LoVo (cell line): ENCODE measurements at regions not wholly inside any gene's neighbourhood (a gene's known extent, or its start where the extent isn't known, plus 50 kb on each side); places are given as distances from the start of the nearest gene placed in this dataset.

Source experiments
- DNase-seq: peaks from one replicate; pipeline ENCODE4 v3.0.0-alpha.2; 2016; ENCODE audit warnings: low spot score

DNA sequence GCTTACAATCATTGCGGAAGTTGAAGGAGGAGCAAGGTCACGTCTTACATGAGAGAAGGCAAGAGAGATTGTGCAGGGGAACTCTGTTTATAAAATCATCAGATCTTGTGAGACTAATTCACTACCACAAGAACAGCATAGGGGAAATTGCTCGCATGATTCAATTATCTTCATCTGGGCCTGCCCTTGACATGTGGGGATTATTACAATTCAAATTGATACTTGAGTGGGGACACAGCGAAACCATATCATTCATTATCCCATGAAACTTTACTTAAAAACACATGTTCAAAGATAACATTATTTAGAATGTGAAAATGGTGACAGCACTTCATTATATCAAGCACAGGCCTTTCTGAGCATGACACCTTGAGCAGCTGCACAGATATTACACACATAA lies 1087.8 kb downstream of the C4orf33 start:
- no peak for DNase-seq

DNA sequence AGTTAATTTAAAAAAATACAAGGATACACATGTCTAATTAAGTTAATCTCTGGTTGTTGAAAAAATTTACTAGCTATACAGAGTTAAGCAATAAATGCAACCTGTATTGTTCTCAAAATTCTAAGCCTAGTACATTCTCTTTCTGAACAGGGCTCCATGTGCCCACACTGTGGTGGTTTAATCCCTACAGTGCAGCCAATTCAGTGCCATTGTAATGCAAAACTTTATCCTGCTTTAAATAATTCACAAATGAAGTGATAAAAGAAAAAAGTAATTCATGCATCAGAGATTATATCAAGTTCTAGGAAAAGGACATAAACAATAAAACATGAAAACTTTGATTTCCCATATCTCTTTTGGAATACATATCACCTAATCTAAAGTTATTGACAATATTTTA lies 1089.2 kb downstream of the C4orf33 start:
- no peak for DNase-seq

DNA sequence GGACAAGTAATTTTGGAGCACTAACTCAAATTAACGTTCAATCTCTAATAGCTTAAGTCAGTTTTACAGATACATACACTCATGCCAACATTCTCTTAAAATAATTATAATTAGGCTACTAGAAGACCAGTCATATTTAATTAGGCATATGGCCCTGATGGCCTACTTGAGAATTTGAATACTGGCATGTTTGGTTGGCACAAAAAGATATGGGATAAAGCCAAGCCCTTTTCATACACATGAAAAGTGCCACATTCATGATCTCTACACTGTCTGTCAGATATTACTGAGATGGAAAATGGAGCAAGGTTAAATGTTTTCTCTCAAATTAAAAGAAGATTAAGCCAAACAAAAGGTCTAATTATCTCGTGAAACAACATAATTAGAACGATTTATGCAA lies 1091.0 kb downstream of the C4orf33 start:
- DNase-seq, result no peak

DNA sequence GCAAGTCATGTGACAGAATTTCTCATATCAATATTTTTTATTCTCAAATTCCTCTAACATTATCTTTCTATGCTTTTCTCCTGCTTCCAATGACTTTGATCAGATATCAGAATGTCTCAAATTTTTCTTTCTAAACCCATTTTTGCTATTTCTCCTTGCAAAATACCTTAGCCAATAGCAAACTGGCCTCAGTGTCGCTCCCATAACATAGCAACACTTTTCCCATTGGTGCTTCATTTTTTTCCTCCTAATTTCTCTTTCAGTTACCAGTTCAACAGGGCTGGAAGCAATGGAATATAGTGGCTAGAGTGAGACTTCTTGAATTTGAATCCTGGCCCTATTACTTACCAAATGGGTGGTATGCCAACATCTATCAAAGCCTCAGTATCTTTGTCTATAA lies 1091.6 kb downstream of the C4orf33 start:
- no peak for DNase-seq

DNA sequence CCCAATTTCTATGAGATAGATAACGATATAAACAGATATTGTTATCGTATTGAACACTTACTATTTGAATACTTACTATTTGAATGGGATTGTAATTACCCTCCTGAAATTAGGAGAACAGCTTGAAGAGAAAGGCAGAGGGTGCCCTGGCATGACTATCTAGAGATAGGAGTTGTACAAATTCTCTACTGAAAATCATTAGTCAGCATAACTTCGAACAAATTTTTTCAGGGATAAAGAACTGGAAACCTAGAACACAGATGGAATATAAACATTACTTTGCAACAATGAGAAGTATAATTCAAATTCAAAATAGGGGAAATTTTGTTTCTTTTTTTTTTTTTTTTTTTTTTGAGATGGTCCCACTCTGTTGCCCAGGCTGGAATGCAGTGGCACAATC lies 1096.8 kb downstream of the C4orf33 start:
- no peak for DNase-seq

DNA sequence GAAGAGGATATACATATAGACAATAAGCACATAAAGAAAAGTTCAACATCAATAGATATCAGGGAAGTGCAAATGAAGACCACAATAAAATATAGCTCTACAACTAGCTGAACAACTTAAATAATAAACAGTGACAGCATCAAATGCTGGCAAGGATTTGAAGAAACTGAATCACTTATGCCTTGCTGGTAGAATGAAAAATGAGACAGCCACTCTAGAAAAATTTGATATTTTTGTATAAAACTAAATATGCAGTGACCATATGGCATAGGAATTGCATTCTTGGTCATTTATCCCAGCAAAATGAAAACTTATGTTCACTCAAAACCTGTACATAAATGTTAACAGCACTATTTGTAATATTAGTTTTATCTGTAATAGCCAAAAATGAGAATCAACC lies 1102.0 kb downstream of the C4orf33 start:
- DNase-seq, result no peak

DNA sequence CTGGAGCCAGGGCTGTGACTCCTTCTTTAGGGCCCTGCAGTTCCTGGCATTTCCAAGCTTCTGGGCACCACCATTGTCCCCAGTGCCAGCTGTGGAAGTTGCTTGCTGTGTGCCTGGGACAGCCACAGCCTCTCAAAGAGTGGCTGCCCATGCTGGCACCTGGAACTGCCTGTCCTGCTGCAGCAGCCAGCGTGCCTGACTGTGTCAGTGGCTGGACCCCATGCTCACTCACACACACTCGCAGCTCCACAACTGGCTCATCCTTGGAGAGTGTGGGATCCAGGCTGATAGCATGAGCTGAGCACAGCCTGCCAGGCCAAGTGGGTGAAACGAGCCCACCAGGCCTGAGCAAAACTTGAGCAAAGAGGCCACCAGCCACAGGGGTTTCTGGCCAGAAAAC lies 1107.6 kb downstream of the C4orf33 start:
- no peak for DNase-seq

DNA sequence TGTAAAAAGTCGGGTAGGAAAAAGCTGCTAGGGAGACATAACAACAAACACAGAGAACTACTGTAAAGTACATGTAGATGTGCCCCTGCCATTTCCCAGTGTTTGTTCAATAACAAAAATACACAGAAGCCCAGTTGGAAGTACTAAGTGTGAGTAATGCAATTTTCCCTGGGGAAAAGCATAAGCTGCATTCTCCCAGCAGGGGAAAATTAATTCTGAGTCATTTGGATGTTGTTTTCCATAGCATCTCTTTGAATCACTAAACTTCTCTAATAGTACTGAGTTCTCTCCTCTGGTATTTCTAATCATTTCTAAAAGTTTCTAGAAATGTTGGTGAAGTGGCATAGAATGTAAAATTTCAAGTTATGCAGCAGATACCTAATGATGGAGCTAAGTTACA lies 1114.9 kb downstream of the C4orf33 start:
- DNase-seq, result no peak

DNA sequence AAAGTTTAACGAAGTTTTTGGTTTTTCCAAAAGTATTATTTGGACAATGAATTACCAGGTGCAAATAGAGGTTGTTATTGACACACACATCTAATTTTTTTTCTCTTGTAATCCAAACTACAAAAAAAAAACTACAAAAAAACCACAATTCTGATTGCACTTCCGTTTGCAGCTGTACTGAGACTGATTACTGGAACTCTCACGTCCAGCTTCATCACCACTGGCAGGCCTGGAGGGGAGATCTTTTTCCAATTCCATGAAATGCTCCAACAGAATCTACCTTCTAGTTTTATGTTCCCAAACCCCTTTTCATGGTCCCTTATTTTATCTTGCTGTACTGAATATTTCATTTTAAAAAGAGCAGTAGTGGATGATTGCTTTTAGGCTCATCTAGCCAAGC lies 1118.3 kb downstream of the C4orf33 start:
- DNase-seq, result no peak

DNA sequence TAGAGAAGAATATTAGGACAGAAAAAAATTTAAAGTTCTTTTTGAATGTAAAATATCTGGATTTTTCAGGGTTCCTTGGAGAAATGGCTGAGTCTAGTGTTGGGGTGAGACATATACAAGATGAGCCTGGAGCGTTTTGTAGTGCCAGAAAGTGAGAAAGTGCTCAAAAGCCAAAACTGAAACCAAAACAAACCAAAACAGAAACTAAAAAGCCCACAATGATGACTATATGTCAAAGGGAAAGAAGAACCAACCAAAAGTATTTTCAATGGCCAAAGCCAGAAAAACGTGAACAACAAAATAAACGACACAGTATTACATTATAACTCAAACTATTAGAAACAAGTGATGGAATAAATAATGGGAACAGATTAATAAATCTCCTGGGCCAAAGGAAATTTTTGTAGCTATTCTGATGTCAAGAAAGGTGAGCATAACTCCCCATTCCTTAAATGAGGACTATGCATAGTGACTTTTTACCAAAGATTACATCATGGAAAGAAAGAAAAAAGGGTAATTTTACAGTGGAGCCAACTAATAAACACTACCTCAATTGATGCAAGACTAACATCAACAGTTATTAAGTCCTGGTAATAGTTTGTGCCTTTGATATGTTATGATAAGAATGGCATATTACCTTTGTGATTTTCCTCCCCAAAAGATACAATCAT lies 1137.6 kb downstream of the C4orf33 start:
- DNase-seq, result no peak

DNA sequence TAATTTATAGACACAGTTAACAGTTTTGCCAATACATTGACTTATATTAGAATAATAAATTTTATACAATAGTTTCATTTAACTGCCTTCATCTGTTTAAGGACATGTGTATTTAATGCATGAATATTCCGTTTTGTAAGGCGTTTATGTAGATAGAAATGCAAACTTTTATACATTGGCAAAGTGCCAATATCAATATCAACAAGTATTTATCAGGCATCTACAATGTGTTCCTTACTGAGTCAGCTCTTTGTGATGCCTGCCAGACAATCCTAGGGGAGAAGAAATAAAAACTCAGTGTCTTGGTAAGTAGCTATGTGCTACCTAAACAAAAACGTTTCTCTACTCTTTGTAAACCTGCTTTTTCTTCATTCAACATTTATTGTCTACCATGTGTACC lies 1142.2 kb downstream of the C4orf33 start:
- DNase-seq, result no peak

DNA sequence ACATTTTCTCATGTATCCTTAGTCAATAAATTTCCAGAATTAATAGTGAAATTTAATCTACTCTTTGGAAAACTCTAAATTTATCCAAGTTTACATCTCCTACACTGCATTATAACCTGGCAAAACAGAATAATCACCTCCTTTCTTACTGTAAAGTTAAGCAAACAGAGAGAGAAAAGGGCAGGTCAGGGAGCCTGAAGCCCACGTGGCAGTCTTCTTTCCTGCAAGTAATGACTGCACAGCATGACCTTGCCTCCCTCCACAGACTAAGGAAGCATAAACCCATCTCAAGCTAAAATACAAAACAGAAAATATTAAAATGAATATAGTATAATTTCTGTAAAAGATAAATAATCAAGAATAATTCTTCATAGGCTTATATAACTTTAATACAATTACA lies 1153.0 kb downstream of the C4orf33 start:
- DNase-seq, result no peak

DNA sequence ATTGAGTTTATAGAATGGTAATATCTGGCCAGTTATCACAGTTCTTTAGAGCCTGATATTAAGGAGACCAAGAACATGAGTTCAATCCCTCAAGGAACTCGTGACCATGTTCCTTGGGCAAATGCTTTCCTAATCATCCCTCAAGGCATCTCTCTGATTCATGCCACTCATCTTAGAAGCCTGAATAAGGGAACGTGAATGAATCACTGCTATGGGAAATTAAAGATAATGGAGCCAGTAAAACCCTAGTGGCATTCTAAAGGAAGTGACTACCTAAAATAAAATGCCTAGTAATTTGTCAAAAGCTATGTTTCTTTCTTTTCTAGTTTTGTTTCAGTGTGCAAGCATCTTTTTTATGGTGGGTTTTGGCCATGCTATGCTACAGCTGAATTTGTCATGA lies 1161.3 kb downstream of the C4orf33 start:
- DNase-seq, result no peak

DNA sequence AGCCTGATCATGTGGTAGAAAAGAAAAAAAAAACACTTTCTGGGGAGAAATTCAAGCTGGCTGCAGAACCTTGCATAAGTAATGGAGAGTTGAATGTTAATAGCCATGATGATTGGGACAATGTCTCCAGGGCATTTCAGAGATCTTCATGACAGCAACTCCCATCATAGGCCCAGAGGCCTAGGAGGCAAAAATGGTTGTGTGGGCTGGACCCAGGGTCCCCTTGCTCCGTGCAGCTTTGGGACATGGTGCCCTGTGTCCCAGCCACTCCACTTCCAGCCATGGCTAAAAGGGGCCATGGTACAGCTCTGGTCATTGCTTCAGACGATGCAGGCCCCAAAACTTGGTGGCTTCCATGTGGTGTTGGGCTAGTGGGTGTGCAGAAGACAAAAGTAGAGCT lies 1170.9 kb downstream of the C4orf33 start:
- no peak for DNase-seq

DNA sequence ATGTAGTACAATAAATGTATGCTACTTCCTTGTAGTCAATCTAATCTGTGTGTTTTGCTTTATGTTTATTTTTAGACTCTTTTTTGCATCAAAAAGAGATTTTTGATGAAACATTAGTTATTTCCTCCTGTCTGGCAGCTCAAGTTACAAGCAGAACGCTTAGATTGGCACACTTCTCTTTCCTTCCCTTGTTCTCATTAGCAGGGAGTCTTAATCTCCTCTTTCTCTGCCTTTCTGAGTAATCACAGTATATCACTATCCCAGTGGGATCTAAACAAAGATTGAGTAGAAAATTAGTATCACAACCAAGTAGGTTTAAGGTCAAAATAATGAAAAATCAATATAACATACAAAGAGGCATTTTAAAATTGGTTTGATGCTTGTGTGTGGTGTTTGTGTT lies 1192.6 kb downstream of the C4orf33 start:
- DNase-seq, result no peak

DNA sequence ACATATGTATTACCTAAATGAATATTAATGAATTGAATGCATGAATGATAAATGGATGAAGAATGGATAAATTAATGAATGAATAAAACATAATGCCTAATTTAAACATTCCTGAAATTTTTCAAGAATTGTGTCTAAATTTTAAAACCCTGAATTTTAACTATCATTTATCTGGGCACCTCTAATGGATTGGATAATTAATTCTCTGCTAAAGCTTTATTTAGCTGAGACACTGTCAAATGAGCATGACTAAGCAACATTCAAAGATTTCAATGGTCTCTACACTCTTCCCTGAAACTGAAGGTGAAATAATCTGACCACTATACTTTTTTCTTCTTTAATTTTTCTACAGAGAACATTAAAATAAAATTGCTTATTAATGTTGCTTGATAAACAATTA lies 1197.7 kb downstream of the C4orf33 start:
- DNase-seq, result no peak

DNA sequence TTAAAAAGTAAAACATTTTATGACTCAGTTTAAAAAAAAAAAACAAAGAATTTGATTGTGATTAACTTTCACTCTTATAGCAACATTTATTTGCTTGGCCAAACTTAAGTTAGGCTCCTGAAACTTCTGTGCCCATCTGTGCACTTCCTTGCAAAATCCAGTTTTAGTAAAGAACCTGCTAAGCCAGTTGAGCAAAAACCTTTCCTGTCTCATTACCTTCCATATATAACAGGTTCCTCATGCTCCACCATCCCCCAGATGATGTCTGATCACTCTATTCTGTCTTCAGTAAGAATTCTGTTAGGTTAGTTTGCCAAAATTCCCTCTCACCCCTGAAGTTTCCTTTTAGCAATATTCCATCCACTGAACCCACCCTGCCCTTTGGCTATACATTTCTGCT lies 1200.5 kb downstream of the C4orf33 start:
- no peak for DNase-seq

DNA sequence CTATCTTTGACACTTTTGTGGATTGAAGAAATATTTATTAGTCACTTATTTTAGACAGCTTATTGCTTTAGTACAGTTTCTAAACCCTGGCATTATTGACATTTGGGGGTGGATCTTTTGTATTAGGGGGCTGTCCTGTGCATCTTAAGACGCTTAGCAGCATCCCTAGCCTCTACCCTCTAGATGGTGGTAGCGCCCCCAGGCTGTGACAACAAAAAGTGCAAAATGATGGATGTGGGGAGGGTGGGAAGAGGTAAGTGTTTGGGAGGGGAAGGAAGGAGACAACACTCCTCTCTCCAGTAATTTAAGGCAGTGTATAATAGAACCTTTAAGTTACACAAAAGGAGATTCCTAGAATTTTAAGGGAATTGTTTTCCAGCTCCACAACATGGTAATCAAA lies 1210.6 kb downstream of the C4orf33 start:
- DNase-seq, result no peak

DNA sequence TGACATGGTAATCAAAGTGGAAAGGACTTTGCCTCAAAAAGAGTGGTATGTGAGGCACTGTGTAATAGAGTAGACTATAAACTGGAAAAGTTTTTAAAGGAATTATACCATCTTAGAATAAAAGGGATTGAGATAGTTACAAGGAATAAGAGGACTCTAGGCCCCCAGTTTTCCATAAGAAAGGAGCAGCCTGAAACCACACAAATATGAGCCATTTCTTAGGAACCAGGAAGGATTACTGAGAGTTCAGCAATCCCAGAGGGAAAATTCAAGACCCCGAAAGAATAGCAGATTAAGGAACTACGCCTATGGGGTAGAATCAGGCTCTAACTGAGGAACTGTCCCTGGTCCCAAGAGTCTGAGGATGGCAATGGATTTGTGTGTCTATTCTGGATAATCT lies 1213.3 kb downstream of the C4orf33 start:
- no peak for DNase-seq

DNA sequence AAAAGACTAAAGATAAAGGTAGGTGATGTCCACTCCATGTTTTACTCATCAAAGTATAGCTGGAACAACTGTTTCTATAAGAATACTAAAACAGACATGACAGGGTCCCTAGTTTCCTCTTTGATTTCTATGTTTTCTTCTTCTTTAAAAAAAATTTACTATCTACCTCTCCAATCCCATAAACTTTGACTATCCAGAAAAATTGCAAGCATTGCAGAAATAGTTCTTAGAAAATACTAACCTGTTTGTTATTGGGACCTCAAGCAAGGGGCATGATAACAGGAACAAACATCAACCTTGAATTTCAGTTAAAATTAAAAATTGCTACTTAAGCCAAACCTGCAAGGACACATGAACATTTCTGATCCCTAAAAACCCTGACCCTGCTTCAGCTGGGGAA lies 1226.5 kb downstream of the C4orf33 start:
- no peak for DNase-seq

DNA sequence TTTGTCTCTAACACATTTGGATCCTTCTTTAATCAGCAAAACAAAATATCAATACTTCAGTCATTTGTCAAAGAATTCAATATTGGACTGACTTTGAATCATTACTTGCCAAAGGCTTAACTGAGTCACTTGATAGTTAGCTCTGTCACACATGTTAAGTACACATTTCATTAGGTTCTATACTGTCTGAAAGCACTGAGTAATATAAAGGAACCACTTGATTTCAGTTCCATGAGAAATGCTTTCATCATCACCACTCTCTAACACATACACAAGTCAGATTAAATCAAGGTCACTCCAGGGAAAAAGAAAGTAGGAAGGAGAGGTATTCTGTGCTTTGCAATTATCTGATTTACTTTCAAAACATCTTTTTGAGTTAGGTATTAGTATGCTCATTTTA lies 1233.1 kb downstream of the C4orf33 start:
- no peak for DNase-seq

DNA sequence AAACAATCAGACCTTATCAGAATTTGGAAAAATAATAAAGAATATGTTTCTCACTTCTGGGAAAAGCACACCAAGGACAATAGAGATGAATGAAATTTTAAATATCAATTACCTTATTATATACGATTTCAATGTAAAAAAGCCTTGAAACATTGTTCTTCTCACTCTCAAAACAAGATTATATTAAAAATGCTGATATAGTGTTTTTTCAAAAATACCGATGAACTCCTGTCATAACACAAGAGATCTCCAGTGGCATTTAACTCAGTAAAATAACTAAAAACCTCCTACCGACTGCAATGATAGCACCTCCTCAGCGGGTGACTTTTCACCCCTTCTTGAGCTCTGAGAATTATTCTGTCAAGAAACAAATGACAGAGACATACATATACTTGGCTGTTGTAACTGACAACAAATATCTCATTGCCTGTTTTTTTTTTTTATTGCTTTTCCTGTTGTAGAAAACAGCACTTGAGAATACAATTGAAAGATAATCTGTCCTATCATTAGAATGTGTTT lies 1237.3 kb downstream of the C4orf33 start:
- DNase-seq, result no peak

DNA sequence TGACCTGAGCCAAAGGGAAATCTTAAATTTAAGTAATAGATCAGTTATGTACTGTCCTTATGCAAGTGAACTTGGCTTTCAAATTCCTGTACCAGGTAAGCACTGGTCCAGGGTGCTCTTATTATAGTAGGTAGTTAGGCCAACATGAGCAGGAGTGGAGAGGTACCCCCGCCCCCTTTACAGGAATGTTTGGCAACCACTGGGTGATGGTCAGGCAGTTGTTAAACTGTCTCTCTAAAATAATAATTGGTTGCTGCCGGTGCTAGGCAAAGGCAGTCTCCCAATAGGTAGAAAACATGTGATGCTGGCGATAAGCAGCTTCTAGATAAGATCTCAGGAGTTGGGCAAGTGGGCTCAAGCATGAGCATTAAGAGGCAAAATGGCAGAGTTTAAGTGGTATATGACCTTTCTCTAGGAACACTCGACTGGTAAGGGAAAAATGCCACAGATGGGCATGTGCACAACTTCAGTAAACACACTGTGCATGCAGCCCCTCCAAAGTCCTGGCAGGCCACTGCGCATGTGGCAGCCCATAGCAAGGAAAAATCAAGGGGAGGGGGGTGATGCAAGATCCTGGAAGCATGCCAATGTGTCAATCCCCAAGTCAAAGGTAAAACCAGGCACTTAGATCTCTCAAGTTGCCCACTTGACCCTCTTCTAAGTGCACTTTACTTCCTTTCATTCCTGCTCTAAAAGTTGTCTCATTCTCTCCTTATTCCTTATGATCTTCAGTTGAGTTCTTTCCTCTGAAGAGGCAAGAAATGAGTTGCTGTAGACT lies 1239.7 kb downstream of the C4orf33 start:
- DNase-seq, result no peak
